Fibroblast of peridontal ligament (primary cell): ENCODE measurements at regions not wholly inside any gene's neighbourhood (a gene's known extent, or its start where the extent isn't known, plus 50 kb on each side); places are given as distances from the start of the nearest gene placed in this dataset.
A peak's percentile ranks its signal among the peaks of the same experiment; 100 is the strongest.

Experiments
- DNase-seq: peaks from one replicate; pipeline ENCODE4 v3.0.0-alpha.2; 2010; ENCODE audit errors: extremely low read depth

DNA sequence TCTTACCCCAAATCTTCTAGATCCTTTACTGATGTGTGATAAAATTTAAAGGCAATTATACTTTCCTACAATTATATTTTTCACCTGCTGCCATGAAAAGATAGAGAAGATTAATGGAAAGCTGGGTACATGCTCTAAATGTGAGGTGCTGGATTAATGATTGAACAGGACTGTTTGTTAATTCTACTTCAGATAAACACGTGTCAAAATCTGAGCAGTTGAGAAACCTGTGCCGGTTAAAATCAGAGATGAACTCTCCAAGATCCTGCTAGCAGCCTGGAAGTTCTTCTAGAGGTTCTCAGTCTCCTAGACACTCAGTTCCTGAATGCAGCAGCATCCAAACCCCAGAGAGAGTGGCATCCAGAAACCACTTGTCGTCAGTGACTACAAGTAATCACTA is 69.2 kb downstream of the INHBA start:
- DNase-seq: no peak

DNA sequence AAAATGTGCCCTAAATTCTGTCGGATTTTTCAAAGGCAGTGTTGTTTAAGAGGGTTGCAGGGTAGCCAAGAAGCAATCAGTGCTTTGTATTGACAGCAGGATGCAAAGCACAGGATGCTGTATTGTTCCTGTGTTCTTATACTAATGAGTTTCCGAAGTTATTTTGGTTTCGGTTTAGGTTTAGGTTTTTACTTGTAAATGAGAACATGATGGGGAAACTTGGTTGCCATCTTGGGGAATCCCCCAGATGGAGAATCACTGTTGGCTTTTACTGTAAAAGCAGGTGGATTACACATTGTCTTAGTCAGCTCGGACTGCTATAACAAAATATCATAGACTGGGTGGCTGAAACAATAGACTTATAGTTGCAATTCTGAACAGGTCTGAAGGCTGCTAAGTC is 72.1 kb downstream of the INHBA start:
- DNase-seq: no peak

DNA sequence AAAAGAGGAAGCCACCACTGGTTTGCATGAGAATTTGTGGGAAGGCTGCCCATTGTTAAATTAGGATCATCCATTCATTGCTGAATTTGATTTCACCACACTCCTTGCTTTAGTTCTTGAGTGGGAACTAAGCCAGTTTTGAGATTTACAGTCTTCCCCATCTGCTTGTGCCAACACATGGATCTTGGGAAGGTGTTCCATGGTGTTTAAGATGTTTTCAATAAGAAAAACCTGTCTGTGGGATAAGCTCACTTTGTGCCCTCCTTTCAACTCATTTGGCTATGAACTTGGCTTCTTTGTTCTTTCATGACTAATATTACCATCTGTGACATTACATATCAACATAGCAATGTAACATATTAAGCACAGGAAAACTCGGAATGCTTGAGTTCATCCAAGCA is 73.2 kb downstream of the INHBA start:
- peak; percentile 82 for DNase-seq

DNA sequence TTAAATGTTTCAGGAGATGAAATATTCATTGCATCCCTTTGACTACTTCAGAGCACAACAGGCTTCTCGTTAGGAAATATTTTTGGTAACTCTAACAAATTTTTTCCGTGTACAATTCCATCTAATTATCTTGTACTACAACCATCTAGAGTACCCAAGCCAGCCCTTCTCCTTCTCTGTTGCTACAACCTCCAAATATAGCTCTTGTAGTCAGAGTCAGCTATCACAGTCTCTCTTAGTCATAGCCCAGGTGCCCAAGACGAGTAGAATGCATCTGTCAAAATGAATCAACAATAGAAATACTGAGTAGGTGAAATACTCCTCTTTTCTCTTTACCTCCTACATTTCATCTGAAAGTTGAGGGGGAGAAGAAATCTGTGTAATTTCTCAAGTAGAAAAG is 74.0 kb downstream of the INHBA start:
- DNase-seq: no peak

DNA sequence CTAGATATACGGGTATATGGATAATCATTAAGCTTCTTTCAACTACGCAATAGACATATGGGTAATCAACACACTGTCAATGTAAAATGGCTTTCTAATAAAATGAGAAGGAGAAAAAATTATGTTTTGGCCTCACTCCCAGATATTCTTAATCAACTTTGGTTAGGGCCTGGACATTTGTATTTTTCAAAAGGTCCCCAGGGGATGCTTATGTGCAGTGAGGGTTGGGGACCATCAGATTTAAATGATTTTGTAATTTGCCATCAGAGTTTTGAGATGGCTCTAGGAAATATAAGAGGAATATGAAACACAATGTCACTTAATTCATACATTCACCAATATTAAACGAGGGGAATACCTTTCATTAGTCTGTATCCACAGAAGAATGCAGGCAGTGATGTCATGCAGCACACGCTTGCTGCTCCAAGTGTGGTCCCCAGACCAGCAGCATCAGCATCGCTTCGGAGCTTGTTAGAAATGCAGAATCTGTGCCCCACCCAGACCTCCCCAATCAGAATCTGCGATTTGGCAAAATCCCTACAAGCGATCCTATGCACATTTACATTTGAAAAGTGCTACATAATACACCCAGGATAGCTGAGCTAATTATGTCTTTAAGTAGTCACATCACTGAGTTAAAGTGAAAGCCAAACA is 75.1 kb downstream of the INHBA start:
- no peak for DNase-seq

DNA sequence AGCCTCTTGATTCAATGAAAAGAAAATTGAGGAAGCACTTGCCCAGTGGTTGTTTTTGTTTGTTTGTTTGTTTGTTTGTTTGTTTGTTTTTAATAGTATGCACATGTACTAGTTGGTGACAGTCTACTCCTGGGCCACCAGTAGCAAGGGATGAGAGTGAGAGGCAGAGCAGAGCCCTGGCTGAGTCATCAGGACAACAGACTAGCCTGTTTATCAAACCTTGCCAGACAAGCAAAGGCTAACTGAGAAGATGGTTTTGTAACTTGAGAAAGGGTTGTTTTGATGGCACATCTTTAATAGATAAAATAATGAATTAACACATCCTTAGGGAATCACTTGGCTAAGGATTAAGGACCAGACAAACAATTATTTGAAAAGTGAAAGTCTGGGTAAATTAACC is 78.1 kb downstream of the INHBA start:
- DNase-seq: peak; percentile 25

DNA sequence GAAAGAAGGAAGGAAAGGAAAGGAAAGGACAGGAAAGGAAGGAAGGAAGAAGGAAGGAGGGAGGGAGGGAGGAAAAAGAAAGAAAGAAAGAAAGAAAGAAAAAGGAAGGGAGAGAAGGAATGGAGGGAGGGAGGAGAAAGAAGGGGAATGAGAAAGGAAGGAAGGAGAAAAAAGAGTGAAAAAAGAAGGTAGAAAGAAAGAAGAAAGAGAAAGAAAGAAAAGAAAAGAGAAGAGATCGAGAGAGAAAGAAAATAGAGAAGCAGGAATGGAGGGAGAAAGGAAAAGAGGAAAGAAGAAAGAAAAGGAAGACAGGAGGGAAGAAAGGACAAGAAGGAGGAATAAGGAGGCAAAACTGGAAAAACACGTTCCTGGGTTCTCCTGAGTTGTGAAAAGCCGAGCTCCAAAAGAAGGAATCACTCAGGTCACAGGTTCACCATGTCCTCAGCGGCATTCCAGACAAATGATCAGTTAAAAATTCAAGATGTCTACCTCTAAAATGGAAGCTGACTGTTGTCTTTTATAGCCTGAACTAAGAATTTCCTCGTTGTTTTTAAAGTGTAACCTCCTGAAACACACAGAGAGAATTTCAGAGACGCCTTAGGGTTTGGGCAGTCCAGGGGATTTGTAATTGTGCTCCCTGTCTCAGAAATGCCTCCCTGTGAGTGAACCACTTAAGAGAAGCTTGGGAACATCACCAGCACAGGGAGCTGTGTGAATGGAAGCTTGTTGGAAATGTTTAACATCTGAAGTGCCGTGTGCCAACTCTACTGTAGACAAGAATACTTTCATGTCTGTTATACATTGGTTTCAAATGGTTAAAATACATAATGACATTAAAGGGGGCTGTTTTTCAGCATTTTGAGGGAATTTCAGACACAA is 80.7 kb downstream of the INHBA start:
- DNase-seq: no peak

DNA sequence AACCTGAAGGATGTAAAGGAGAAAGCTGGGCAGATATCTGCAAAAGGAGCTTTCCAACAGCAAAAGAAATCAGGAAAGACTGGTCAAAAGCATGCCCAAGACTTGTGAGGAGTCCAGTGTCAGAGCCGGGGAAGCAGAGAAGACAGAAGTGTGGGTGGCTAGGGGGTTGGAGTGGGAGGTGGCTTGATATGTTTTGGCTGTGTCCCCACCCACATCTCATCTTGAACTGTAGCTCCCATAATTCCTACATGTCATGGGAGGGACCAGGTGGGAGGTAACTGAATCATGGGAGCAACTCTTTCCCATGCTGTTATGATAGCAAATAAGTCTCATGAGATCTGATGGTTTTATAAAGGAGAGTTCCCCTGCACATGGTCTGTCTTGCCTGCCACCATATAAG is 84.9 kb downstream of the INHBA start:
- no peak for DNase-seq

DNA sequence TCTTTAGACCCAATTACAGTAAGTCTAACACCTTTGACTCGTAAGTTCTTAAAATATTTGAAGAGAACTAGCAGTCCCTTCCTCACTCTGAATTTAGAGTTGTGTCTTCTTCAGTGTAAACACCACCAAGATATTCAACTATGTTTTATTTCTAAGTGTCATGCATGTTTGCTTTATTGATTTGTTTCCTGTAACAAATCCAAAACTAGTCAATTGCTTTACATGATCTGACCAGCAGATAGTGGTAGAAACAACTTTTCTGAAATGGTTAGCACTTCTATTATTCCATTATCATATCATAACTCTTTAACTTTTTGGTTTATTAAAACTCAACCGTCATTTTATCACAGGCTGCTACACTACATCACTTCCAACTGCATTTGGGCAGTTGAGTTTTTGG is 90.1 kb downstream of the INHBA start:
- no peak for DNase-seq

DNA sequence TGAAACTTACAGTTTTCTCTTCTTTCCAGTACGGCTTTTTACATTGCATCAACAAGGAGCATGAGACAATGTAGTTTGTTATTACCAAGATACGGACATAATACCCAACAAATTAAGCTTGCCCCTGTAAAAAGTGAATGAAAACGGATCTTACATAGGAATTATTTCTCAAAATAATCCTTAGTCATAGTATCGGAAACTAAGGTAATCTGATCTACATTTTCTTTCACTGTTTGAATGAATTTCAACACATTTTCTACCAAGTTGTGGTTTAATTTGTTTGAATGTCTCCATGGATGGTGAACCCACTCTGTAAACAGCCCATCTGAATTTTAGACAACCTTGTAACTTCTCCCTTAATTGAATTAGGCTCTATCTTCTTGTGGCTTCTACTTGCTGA is 90.5 kb downstream of the INHBA start:
- peak; percentile 53 for DNase-seq

DNA sequence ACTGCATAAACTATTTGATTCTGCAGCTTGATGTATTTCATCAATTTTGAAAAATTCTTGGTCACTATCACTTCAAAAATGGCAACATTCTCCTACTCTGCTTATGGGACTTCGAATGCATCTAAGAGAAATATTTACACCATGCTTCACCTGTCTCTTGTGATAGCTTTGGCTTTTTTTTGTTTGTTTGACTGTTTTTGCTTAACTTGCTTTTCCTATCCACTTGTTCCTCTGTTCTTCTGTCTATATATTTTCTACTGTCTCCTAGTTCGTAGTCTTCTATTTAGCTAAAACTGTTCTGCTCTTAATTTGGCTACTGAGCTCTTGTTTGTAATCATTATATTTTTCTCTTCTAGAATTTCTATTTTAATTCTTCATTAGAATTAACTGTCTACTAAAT is 94.4 kb downstream of the INHBA start:
- DNase-seq: no peak

DNA sequence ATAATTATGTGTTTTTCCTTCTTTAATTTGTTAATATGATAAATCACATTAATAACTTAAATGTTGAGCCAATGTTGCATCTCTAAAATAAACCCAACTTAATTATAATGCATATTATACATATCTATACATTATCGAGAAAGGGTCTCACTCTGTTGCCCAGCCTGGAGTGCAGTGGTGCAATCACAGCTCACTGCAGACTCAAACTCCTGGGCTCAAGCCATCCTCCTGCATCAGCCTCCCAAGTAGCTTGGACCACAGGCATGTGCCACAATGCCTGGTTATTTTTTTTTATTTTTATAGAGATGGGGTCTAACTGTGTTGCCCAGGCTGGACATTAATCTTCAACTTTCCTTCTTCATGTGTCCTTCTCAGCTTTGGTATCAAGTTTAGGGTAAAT is 98.9 kb downstream of the INHBA start:
- DNase-seq: no peak

DNA sequence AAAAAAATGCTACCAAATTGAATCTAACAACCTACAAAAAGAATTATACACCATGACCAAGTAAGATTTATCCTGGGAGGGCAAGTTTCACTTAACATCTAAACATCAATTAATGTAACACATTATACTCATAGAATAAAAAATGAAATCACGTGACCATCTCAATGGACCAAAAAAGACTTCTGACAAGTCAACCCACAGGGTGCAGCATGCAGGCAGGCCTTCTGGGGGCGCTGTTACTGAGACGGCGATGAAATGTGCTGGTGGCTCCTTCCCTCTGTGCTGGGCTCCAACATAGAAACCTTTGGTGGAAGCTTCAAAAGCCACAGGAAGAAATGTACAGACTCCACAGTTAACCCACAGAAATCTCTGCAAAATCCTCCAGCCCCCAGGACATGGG is 103.1 kb downstream of the INHBA start:
- no peak for DNase-seq

DNA sequence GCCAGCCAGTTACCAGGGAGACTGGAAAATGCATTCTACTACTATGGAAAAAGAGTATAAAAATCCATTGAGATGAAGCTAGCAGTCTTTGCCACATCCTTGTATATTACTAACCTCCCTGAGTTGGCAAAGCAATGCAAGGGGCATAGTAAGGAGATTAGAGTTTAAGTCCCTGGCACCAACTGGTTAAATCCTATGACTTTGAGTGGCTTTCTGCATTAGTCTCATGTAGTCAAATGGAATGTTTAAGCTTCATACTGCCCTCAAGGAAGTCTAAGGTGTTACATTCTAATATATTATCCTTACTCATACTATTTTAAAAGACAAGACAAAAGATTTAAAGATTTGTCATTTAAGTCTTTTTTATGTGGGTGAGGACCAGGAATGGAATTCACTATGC is 110.1 kb downstream of the INHBA start:
- DNase-seq: no peak

DNA sequence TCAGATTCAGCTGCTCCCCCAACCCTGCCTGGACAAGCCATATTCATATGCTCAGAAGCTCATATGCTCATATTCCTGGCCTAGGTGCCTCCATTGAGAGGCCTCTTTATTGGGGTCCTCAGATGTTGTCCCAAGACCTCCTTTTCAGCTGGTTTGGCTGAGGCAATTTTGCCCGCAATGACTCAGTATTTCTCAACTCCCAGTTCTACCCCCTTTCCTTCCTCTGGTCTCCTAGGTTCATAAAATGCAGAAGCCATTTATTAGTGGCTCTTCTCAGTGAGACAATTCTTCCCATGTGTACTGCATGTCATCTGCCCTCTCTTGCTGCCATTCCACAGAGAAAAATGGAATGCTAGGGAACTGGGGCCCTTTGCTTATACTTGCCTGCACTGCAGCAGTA is 110.7 kb downstream of the INHBA start:
- DNase-seq: no peak

DNA sequence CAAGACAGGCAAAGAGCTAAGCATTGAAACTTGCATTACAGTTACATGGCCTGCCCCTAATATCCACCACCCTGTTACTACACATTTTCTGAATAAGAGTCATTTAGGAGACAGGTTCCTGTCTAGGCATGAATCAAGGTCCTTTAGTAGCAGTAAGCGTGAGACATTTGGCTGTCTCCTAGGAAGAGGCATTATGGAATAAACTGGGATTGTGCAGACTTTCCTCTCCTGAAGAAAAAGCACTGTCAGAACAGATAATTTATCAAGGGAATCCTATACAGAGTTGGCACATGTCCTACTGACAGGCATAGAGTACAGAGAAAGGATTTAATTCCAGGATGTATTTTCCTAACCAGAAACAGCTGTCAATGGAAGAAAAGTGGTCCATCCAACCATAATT is 111.9 kb downstream of the INHBA start:
- DNase-seq: no peak

DNA sequence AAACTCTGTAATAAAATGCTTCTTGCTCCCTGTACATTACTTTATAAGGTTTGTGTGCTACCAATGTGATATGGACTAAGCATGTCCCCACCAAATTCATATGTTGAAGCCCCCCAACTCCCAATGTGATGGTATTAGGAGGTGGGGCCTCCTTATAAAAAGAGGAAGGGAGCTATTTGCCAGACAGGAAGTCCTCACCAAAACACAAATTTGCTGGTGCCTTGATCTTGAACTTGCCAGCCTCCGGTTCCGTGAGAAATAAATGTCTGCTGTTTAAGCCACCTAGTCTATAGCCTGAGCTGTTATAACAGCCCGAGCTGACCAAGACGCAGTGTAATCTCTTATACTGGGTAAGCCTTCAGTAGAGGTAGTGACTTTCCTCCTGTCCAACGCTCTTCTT is 114.5 kb downstream of the INHBA start:
- no peak for DNase-seq

DNA sequence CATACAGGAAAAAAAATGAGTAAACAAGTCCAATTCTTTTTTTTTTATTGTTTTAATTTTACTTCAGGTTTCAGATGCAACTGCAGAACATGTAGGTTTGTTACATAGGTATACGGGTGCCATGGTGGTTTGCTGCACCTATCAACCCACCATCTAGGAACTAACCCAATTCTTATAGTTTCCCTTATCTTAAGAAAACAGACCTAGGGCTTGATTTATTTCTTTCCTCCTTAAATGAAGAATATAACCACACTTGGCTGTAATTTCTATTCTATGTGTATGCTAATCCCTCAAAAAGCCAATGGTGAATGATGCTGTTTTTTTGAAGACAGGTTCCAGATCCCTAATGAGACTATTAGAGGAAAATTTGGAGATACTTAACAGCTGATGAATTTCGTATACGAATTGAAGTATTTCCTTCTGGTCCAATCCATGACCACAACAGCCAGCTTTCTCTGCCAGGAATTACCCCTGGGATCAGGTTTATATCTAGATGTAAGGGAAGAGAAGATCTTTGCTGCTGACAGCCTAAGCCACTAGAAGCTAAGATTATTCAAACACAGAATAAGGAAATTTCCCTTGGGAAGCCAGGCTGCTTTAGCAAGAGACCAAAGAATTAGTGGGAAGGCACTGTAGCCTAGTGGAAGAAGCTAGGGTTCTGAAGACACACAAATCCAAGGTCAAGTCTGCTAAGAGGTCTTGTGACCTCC is 115.8 kb downstream of the INHBA start:
- DNase-seq: peak; percentile 27

DNA sequence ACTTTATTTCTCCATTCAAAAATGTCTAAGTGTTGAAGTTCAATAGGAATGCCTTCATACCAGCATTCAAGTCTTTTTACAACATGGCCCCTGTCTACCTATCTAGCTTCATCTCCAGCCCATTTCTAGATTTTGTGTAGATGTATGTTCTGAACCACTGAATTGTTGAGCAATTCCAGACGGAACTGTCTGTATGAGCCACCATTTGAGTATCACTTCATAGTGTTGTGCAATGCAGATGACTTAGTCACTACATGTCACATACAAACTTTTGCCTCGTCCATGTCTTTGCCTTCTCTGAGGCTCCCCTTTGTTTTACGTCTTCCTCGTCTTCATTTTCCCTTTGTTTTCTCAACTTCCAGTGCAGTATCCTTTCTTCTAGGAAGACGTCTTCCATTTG is 118.1 kb downstream of the INHBA start:
- DNase-seq: peak; percentile 20

DNA sequence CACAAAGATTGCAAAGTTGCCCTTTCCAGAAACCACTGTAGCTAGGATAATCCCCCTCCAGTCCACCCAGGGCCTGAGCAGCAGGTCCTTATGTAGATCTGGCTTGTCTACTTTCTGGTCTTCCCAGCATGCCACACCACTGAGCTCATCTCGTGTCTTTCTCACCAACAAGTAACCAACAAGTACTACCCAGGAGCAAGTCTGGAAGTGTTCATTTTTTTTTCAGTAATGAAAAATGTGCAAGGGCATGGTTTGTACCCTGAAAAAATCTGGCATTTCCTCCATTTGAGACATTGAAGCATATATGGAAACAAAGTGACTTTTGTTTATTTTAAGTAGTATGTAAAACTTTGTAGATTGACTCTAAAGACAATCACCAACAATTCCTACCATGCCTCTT is 120.8 kb downstream of the INHBA start:
- DNase-seq: no peak

DNA sequence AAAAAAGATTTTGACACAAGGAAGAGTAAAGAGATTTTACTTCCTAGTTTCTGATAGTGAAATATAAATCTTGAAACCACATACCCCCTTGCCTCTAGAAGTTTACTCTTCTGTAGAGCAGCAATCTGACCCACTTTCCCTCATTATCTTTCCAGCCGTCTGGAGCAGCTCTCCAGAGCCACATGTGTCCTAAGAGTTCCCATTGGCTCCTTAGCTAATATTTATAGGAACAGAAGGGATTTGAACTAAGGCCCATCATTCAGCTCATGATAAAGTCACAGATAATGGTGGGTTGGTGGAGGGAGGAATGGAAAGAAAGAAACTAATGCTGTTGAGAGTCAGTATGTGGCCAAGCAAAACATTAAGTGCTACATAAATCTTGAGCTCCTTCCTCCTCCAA is 121.8 kb downstream of the INHBA start:
- DNase-seq: no peak

DNA sequence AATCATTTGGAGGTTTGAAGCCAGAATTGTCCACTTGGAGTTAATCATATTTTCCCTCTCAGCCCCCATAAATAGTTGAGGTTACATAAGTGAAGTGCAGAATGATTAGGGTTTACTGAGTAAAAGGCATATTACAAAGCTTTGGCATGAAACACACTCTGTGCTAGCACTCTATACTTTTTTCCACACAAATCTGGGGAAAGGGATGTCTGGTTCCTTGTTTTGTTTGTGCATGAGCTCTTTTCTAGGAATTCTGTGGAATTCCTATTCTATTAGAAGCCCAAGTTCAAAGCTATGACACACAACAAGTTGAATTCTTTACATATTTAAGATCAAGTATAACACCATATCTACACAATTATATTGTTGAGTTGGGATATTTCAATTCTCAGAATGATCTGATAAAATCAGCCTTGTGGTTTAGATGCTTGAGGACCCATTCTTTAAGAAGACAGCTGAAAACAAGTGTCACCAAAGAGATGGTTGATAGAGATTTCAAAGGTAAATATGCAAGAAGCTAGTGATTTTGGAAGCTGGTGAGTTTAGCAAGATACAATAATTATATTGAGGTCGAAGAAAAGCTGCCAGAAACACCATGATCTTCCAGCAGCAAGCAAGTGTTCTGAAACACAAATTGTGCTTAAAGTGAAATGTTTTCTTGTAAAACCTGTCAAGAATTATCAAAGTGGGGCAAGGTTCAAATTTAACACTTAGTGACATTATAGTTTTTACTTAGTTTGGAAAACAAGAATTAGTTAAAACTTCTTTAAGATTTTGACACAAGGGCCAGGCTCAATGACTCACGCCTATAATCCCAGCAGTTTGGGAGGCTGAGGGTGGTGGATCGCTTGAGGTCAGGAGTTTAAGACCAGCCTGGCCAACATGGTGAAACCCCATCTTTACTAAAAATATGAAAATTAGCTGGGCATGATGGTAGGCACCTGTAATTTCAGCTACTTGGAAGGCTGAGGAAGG is 122.6 kb downstream of the INHBA start:
- DNase-seq: peak; percentile 92
